Pancreas (tissue), 10 donors: ENCODE measurements at regions not wholly inside any gene's neighbourhood (a gene's known extent, or its start where the extent isn't known, plus 50 kb on each side); places are given as distances from the start of the nearest gene placed in this dataset.

Experiments used
- ATAC-seq, 4 donors: fragments of 200-7000 bp; cut with Tn5 transposase; one replicate each; pipeline versions ENCODE4 v1.8.0 to v1.9.1; 2020; ENCODE audit warnings: mild to moderate bottlenecking in 4 of 4, moderate library complexity in 4 of 4
- DNase-seq, 6 donors: peaks; one replicate each; pipeline ENCODE4 v3.0.0-alpha.2; 2020
- FAIRE-seq: peaks from 2 replicates; lab custom pipeline; 2012; peaks lifted over from hg19 to GRCh38; lab: Jason Lieb, UNC
- H3K27ac ChIP-seq, 4 donors: fragments of 200-600 bp; sonication (generic); 1 replicate in 3 of 4; 2 replicates in 1 of 4; pipeline versions ENCODE4 v1.5.0 to v1.8.0; 2020
- H3K27me3 ChIP-seq, 4 donors: fragments of 200-600 bp; one replicate each; pipeline ENCODE4 v1.8.0; 2021
- H3K36me3 ChIP-seq, 3 donors: fragments of 200-600 bp; sonication (generic) in 1 of 3; one replicate each; pipeline versions ENCODE4 v1.5.0 to v1.8.0; 2020 to 2021
- H3K4me1 ChIP-seq, 3 donors: fragments of 200-600 bp; one replicate each; pipeline ENCODE4 v1.8.0; 2021
- H3K4me3 ChIP-seq, 4 donors: fragments of 200-600 bp; sonication (generic) in 2 of 4; one replicate each; pipeline versions ENCODE4 v1.5.0 to v1.8.0; 2020 to 2021
- H3K9me3 ChIP-seq, 4 donors: fragments of 200-600 bp; one replicate each; pipeline ENCODE4 v1.8.0; 2021
- WGBS, 2 donors: extraction: QIAGEN DNeasy Blood & Tissue Kit; methylation state at CpG; one replicate each; pipeline ENCODE4 v1.1.7; 2013; 5-methylcytosine and 5-hydroxymethylcytosine counted together
- intact Hi-C, 3 donors: fragments of 100-400 bp; cut with DNase I; formaldehyde crosslinking; loops; one replicate each; pipeline versions ENCODE4 v1.11.1 to v1.14.2; 2022
- TF ChIP-seq, protein P1 (sequence below), 4 donors: fragments of 200-600 bp; sonication (generic) in 3 of 4; IDR thresholded peaks; one replicate each; pipeline versions ENCODE4 v1.5.0 to v1.8.0; 2021; ENCODE audit warnings: antibody characterized with exemption in 4 of 4
- donor health status: healthy with polysubstance abuse.
- donor health status: DM: no; HTN: no; CAD: no; lungs with moderate emphysema.
- donor health status: DM: no; HTN: no; CAD: no.
- donor health status: control.
- donor health status: control.
- donor health status: Bipolar disorder and iron deficiency.
- donor health status: DM: yes; HTN: yes; CAD: no.
- donor health status: DM: no; HTN: no; CAD: no.
- donor health status: DM: no; HTN: no; CAD: no.
- donor health status: DM: yes; HTN: yes; CAD: no.

DNA sequence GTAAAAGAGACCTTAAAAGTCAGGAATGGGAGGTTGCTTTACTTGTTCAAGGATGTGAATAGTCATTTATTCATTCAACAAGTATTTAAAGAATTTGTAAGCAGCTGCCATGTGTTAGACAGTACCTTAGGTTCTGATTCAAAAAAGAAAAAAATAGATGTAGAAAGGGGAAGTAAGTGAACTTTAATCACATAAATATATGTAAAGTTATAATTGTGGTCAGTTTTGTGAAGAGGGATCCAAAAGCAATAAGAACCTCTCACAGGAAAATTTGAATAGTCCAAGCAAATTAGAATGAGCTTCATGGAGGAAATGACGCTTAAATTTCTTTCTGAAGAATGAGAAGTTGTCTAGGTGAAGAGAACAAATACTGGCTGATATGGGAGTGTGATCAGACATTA, 596.1 kb upstream of the CITED2 start:
- Histone ChIP-seq H3K9me3 (no peaks in the 10 kb centered on the region), H3K4me1 (peaks cover 0 to 3% (median 0%) of the 10 kb centered on the region in 3 donors), H3K36me3 (no peaks in the 10 kb centered on the region), H3K27me3 (no peaks in the 10 kb centered on the region), H3K27ac (no peak overlapping the region), H3K4me3 (no peak overlapping the region)
- TF ChIP-seq, protein P1, sequence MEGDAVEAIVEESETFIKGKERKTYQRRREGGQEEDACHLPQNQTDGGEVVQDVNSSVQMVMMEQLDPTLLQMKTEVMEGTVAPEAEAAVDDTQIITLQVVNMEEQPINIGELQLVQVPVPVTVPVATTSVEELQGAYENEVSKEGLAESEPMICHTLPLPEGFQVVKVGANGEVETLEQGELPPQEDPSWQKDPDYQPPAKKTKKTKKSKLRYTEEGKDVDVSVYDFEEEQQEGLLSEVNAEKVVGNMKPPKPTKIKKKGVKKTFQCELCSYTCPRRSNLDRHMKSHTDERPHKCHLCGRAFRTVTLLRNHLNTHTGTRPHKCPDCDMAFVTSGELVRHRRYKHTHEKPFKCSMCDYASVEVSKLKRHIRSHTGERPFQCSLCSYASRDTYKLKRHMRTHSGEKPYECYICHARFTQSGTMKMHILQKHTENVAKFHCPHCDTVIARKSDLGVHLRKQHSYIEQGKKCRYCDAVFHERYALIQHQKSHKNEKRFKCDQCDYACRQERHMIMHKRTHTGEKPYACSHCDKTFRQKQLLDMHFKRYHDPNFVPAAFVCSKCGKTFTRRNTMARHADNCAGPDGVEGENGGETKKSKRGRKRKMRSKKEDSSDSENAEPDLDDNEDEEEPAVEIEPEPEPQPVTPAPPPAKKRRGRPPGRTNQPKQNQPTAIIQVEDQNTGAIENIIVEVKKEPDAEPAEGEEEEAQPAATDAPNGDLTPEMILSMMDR (IDR thresholded peaks at IDR 0.05), result no peak
- FAIRE-seq (no peak), ATAC-seq (no peak), DNase-seq (no peak)
- 77 to 88% methylated on average over 1 of the region's 1 CpG for WGBS, 2 donors
- intact Hi-C loops, result no loop called here

GRCh38 chr6:139967497-139967896, 593.0 kb upstream of the CITED2 start:
- intact Hi-C loops, result no loop called here

GRCh38 chr6:139965393-139965792, 590.9 kb upstream of the CITED2 start:
- Histone ChIP-seq H3K36me3 (no peaks in the 10 kb centered on the region), H3K27ac (no peak overlapping the region), H3K27me3 (no peaks in the 10 kb centered on the region), H3K9me3 (no peaks in the 10 kb centered on the region), H3K4me3 (no peak overlapping the region), H3K4me1 (peaks cover 0 to 15% (median 6%) of the 10 kb centered on the region in 3 donors)
- no peak for FAIRE-seq
- no peak for DNase-seq
- TF ChIP-seq, protein P1 (IDR thresholded peaks at IDR 0.05), result no peak
- peak in 3 of 4 donors; percentile 70 to 79 (median 76) for ATAC-seq
- intact Hi-C loops, result no loop called here

More at GRCh38 chr6:139967497-139967896, 593.0 kb upstream of the CITED2 start:
- Histone ChIP-seq H3K27ac (no peak overlapping the region), H3K27me3 (no peaks in the 10 kb centered on the region), H3K36me3 (no peaks in the 10 kb centered on the region), H3K9me3 (no peaks in the 10 kb centered on the region), H3K4me1 (peaks cover 0 to 10% (median 0%) of the 10 kb centered on the region in 3 donors), H3K4me3 (no peak overlapping the region)
- ATAC-seq, result no peak
- FAIRE-seq, result no peak
- TF ChIP-seq, protein P1 (IDR thresholded peaks at IDR 0.05), result no peak
- no peak for DNase-seq

GRCh38 chr6:139964737-139965136, 590.3 kb upstream of the CITED2 start:
- H3K36me3 ChIP-seq, result no peaks in the 10 kb centered on the region
- H3K4me3 ChIP-seq, result no peak overlapping the region
- TF ChIP-seq, protein P1 (IDR thresholded peaks at IDR 0.05), result no peak
- intact Hi-C loops, result no loop called here
- ATAC-seq (no peak), FAIRE-seq (no peak), DNase-seq (no peak)
- peaks cover 0 to 15% (median 6%) of the 10 kb centered on the region in 3 donors for H3K4me1 ChIP-seq
- 67 to 72% methylated on average over 6 of the region's 6 CpGs for WGBS, 2 donors
- no peaks in the 10 kb centered on the region for H3K27me3 ChIP-seq
- H3K27ac ChIP-seq, result no peak overlapping the region
- H3K9me3 ChIP-seq, result no peaks in the 10 kb centered on the region

- TF ChIP-seq, protein P1 (IDR thresholded peaks at IDR 0.05), result no peak
- H3K4me3 ChIP-seq, result no peak overlapping the region
- DNase-seq (no peak), ATAC-seq (peak in 3 of 4 donors; percentile 25 to 59 (median 53)), FAIRE-seq (no peak)
- intact Hi-C loops, result no loop called here
- no peaks in the 10 kb centered on the region for H3K36me3 ChIP-seq
- H3K9me3 ChIP-seq, result no peaks in the 10 kb centered on the region
- H3K27ac ChIP-seq, result no peak overlapping the region
- H3K27me3 ChIP-seq, result no peaks in the 10 kb centered on the region
- H3K4me1 ChIP-seq, result peaks cover 0 to 15% (median 6%) of the 10 kb centered on the region in 3 donors
- WGBS, 2 donors, result 75 to 76% methylated on average over 6 of the region's 6 CpGs
These were observed 588.4 kb upstream of the CITED2 start for GRCh38 chr6:139962654-139963347.
